WERI-Rb-1 (cell line): ENCODE measurements at regions not wholly inside any gene's neighbourhood (a gene's known extent, or its start where the extent isn't known, plus 50 kb on each side); places are given as distances from the start of the nearest gene placed in this dataset.
"Not testable (repeated sequence)": the region's sequence is repeated elsewhere in the genome, so short reads cannot be mapped to it uniquely, and the experiment has no call there.

Experiments
- DNase-seq: peaks from one replicate; pipeline ENCODE4 v3.0.0-alpha.2; 2020
- H3K27ac ChIP-seq: fragments of 250-450 bp; sonication (Bioruptor Pico); 2 replicates; pipeline ENCODE4 v1.5.1; 2020; ENCODE audit warnings: mild to moderate bottlenecking, moderate library complexity
- H3K27me3 ChIP-seq: fragments of 250-450 bp; sonication (Bioruptor Pico); 2 replicates; pipeline ENCODE4 v1.5.1; 2021; ENCODE audit warnings: mild to moderate bottlenecking, low read depth, moderate library complexity; ENCODE audit not compliant: insufficient read depth, severe bottlenecking
- H3K36me3 ChIP-seq: fragments of 250-450 bp; sonication (Bioruptor Pico); 2 replicates; pipeline ENCODE4 v1.5.1; 2020; ENCODE audit warnings: mild to moderate bottlenecking, moderate library complexity
- H3K4me3 ChIP-seq: 2 replicates; pipeline ENCODE4 v1.5.1; 2011; ENCODE audit warnings: low read depth, mild to moderate bottlenecking, control low read depth, low read length
- H3K9me3 ChIP-seq: fragments of 250-450 bp; sonication (Bioruptor Pico); 2 replicates; pipeline ENCODE4 v1.5.1; 2021; ENCODE audit warnings: mild to moderate bottlenecking, moderate library complexity; ENCODE audit not compliant: severe bottlenecking
- CTCF ChIP-seq: IDR thresholded peaks from 2 replicates; pipeline ENCODE4 v1.5.1; 2011; ENCODE audit warnings: low read depth, mild to moderate bottlenecking, control low read depth, inconsistent platforms, low read length

- H3K36me3 ChIP-seq = no peaks in the 10 kb centered on the region
- H3K27me3 ChIP-seq = no peaks in the 10 kb centered on the region
- no peaks in the 10 kb centered on the region for H3K9me3 ChIP-seq
- H3K27ac ChIP-seq = no peak overlapping the region
- DNase-seq = no peak
- TF ChIP-seq CTCF = no peak
- no peak overlapping the region for H3K4me3 ChIP-seq
Observed at GRCh38 chr4:134078230-134078914, 123.2 kb downstream of the PABPC4L start.

GRCh38 chr4:134073711-134074110, 127.9 kb downstream of the PABPC4L start:
- no peak for TF ChIP-seq CTCF
- no peaks in the 10 kb centered on the region for H3K9me3 ChIP-seq

GRCh38 chr4:134072137-134072536, 129.5 kb downstream of the PABPC4L start:
- H3K4me3 ChIP-seq = no peak overlapping the region
- H3K36me3 ChIP-seq = no peaks in the 10 kb centered on the region
- H3K27ac ChIP-seq = no peak overlapping the region
- H3K9me3 ChIP-seq = no peaks in the 10 kb centered on the region
- no peak for TF ChIP-seq CTCF
- no peaks in the 10 kb centered on the region for H3K27me3 ChIP-seq
- no peak for DNase-seq

More at GRCh38 chr4:134073711-134074110, 127.9 kb downstream of the PABPC4L start:
- no peak overlapping the region for H3K27ac ChIP-seq
- no peaks in the 10 kb centered on the region for H3K36me3 ChIP-seq
- H3K27me3 ChIP-seq = no peaks in the 10 kb centered on the region
- no peak for DNase-seq
- H3K4me3 ChIP-seq = no peak overlapping the region

GRCh38 chr4:134070174-134070573, 131.4 kb downstream of the PABPC4L start:
- no peak for DNase-seq
- no peak for TF ChIP-seq CTCF
- Histone ChIP-seq H3K4me3 (no peak overlapping the region), H3K9me3 (no peaks in the 10 kb centered on the region), H3K27me3 (no peaks in the 10 kb centered on the region), H3K27ac (no peak overlapping the region), H3K36me3 (no peaks in the 10 kb centered on the region)

GRCh38 chr4:134057356-134057755, 144.2 kb downstream of the PABPC4L start:
- H3K9me3 ChIP-seq = no peaks in the 10 kb centered on the region
- DNase-seq = no peak

GRCh38 chr4:134046221-134046620, 155.4 kb downstream of the PABPC4L start:
- not testable (repeated sequence) for H3K4me3 ChIP-seq, DNase-seq, H3K36me3 ChIP-seq, H3K27me3 ChIP-seq, H3K27ac ChIP-seq, H3K9me3 ChIP-seq

More at GRCh38 chr4:134057356-134057755, 144.2 kb downstream of the PABPC4L start:
- Histone ChIP-seq H3K27me3 (no peaks in the 10 kb centered on the region), H3K27ac (no peak overlapping the region), H3K4me3 (no peak overlapping the region), H3K36me3 (no peaks in the 10 kb centered on the region)
- no peak for TF ChIP-seq CTCF
